Activated CD4-positive, alpha-beta T cell treated with anti-CD3 and anti-CD28 coated beads, Interleukin-2, amount 10 ng/mL, durations not matched to agents 24 days and 14 days (primary cell): ENCODE measurements at regions not wholly inside any gene's neighbourhood (a gene's known extent, or its start where the extent isn't known, plus 50 kb on each side); places are given as distances from the start of the nearest gene placed in this dataset.
A peak's percentile ranks its signal among the peaks of the same experiment; 100 is the strongest.

Experiments used
- DNase-seq: peaks from one replicate; pipeline ENCODE4 v3.0.0; 2022
- H3K27ac Mint-ChIP-seq: one replicate; pipeline ENCODE4 v1.8.0; 2022; ENCODE audit warnings: mild to moderate bottlenecking, mixed read lengths
- H3K27me3 Mint-ChIP-seq: one replicate; pipeline ENCODE4 v1.8.0; 2022; ENCODE audit warnings: mixed read lengths
- H3K36me3 Mint-ChIP-seq: one replicate; pipeline ENCODE4 v1.8.0; 2022; ENCODE audit warnings: low read depth, mild to moderate bottlenecking, mixed read lengths
- H3K4me1 Mint-ChIP-seq: one replicate; pipeline ENCODE4 v1.8.0; 2021; ENCODE audit warnings: mixed read lengths
- H3K4me3 Mint-ChIP-seq: one replicate; pipeline ENCODE4 v1.8.0; 2022; ENCODE audit warnings: mild to moderate bottlenecking, moderate library complexity, mixed read lengths
- H3K9me3 Mint-ChIP-seq: one replicate; pipeline ENCODE4 v1.8.0; 2021; ENCODE audit warnings: mixed read lengths
- intact Hi-C: fragments of 100-400 bp; cut with micrococcal nuclease; formaldehyde crosslinking; loops from one replicate; pipeline ENCODE4 v1.15.1; 2023

GRCh38 chr9:71250581-71250980, 129.2 kb upstream of the TRPM3 start:
- no peak for DNase-seq
- intact Hi-C loops: no loop called here

DNA sequence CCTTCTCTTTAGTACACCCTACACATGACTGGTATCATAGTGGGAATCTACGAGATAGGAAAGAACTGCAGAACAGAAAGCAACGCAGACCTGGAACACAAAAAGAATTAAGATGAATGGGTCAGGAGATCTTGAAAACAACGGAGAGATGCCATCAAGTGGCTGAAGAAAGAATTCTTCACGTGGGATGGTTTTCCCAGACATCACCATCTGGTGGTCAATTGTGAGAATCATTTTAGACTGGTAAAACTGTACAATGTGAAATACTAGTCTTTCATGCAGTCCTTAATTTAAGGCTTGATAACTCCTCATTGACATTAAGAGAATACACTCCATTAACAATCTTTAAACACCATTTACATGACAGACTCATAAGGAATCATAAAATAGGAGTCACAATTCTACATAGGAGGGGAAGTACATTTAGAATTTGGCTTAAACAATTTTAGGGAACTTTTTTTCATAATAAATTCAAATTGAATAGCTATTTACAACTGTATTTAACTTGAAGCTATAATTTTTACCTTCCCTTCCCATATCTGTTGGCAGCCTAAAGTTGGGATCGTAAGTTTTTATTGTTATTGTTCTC, 128.4 kb upstream of the TRPM3 start:
- H3K36me3 Mint-ChIP-seq: no peaks in the 10 kb centered on the region
- no peaks in the 10 kb centered on the region for H3K4me1 Mint-ChIP-seq
- no peak overlapping the region for H3K27ac Mint-ChIP-seq
- H3K27me3 Mint-ChIP-seq: peaks cover 3% of the 10 kb centered on the region
- no peak overlapping the region for H3K4me3 Mint-ChIP-seq
- DNase-seq: peak; percentile 57
- no peaks in the 10 kb centered on the region for H3K9me3 Mint-ChIP-seq
- intact Hi-C loops: loop anchor here (5.0 to 10.0 kb wide), 2 partner anchors 323 to 615 kb away; no protein-coding TSS in a partner anchor

More at GRCh38 chr9:71250581-71250980, 129.2 kb upstream of the TRPM3 start:
- Mint-ChIP-seq H3K27me3 (peaks cover 3% of the 10 kb centered on the region), H3K9me3 (no peaks in the 10 kb centered on the region), H3K27ac (no peak overlapping the region), H3K4me1 (no peaks in the 10 kb centered on the region), H3K4me3 (no peak overlapping the region), H3K36me3 (no peaks in the 10 kb centered on the region)

- DNase-seq: no peak
- no peaks in the 10 kb centered on the region for H3K9me3 Mint-ChIP-seq
- no peak overlapping the region for H3K27ac Mint-ChIP-seq
- intact Hi-C loops: loop anchor here (5.0 to 10.0 kb wide), 2 partner anchors 318 to 611 kb away; no protein-coding TSS in a partner anchor
- H3K36me3 Mint-ChIP-seq: no peaks in the 10 kb centered on the region
- no peaks in the 10 kb centered on the region for H3K4me1 Mint-ChIP-seq
- no peaks in the 10 kb centered on the region for H3K27me3 Mint-ChIP-seq
- H3K4me3 Mint-ChIP-seq: no peak overlapping the region
Measured at GRCh38 chr9:71245651-71246050, 124.2 kb upstream of the TRPM3 start.

- intact Hi-C loops: loop anchor here (10.0 kb wide), 1 partner anchor 609 kb away; no protein-coding TSS in a partner anchor
- DNase-seq: no peak
- H3K4me3 Mint-ChIP-seq: no peak overlapping the region
- no peaks in the 10 kb centered on the region for H3K4me1 Mint-ChIP-seq
- H3K27me3 Mint-ChIP-seq: no peaks in the 10 kb centered on the region
- no peaks in the 10 kb centered on the region for H3K9me3 Mint-ChIP-seq
- H3K36me3 Mint-ChIP-seq: no peaks in the 10 kb centered on the region
- no peak overlapping the region for H3K27ac Mint-ChIP-seq
Measured at GRCh38 chr9:71243951-71244350, 122.5 kb upstream of the TRPM3 start.

- intact Hi-C loops: loop anchor here (10.0 kb wide), 1 partner anchor 607 kb away; no protein-coding TSS in a partner anchor
- Mint-ChIP-seq H3K36me3 (no peaks in the 10 kb centered on the region), H3K4me1 (no peaks in the 10 kb centered on the region), H3K9me3 (no peaks in the 10 kb centered on the region), H3K27ac (no peak overlapping the region), H3K4me3 (no peak overlapping the region), H3K27me3 (no peaks in the 10 kb centered on the region)
- no peak for DNase-seq
Measured at GRCh38 chr9:71242081-71242480, 120.7 kb upstream of the TRPM3 start.

GRCh38 chr9:71237051-71237450, 115.6 kb upstream of the TRPM3 start:
- no peaks in the 10 kb centered on the region for H3K27me3 Mint-ChIP-seq
- no peak overlapping the region for H3K4me3 Mint-ChIP-seq
- H3K27ac Mint-ChIP-seq: no peak overlapping the region
- no peak for DNase-seq
- no peaks in the 10 kb centered on the region for H3K9me3 Mint-ChIP-seq
- intact Hi-C loops: no loop called here
- H3K36me3 Mint-ChIP-seq: no peaks in the 10 kb centered on the region
- H3K4me1 Mint-ChIP-seq: no peaks in the 10 kb centered on the region

DNA sequence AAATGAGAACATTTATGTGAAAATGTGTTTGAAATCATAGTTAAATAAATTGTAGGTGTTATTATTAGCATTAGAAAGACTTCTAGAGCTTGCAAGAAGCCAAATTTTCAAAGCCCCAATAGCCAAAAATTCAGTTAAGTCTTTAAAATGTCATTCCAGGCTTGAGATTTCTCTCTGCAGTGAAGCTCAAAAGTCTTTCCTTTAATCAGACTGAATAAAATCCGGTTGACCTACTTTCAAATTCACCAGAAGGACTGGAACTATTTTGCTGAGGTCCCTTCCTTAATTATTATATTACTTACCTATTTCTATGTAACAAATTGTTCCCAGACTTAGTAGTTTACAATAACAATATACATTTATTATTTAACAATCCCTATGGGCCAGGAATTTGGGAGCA, 112.2 kb upstream of the TRPM3 start:
- intact Hi-C loops: no loop called here
- Mint-ChIP-seq H3K27ac (no peak overlapping the region), H3K27me3 (no peaks in the 10 kb centered on the region), H3K36me3 (no peaks in the 10 kb centered on the region), H3K4me1 (no peaks in the 10 kb centered on the region), H3K9me3 (no peaks in the 10 kb centered on the region), H3K4me3 (no peak overlapping the region)
- DNase-seq: no peak

- Mint-ChIP-seq H3K4me3 (no peak overlapping the region), H3K4me1 (no peaks in the 10 kb centered on the region), H3K27ac (no peak overlapping the region), H3K36me3 (no peaks in the 10 kb centered on the region), H3K27me3 (no peaks in the 10 kb centered on the region), H3K9me3 (no peaks in the 10 kb centered on the region)
- intact Hi-C loops: no loop called here
- DNase-seq: no peak
Measured at GRCh38 chr9:71223953-71224538, 102.6 kb upstream of the TRPM3 start.

DNA sequence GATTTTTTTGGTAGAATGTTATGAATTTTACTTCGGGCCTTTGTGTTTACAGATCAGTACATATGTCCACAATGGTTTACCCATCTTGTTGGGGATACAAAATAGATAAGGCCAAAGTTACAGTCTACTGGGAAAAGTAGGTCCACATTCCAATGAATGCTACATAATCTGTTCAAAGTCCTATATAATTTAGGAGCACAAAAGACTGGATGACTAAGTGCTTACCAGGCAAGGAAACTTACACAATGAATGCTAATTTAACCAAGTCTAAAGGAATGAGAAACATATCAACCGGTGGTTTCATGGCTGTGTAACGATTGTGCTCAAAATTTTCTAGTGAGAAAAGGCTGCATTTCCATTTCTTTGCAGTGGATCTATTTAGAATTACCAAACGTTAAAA, 97.4 kb upstream of the TRPM3 start:
- no peaks in the 10 kb centered on the region for H3K27me3 Mint-ChIP-seq
- no peaks in the 10 kb centered on the region for H3K9me3 Mint-ChIP-seq
- no peak overlapping the region for H3K27ac Mint-ChIP-seq
- H3K36me3 Mint-ChIP-seq: no peaks in the 10 kb centered on the region
- DNase-seq: no peak
- no peak overlapping the region for H3K4me3 Mint-ChIP-seq
- intact Hi-C loops: no loop called here
- no peaks in the 10 kb centered on the region for H3K4me1 Mint-ChIP-seq

GRCh38 chr9:71213633-71214032, 92.2 kb upstream of the TRPM3 start:
- no peaks in the 10 kb centered on the region for H3K27me3 Mint-ChIP-seq

DNA sequence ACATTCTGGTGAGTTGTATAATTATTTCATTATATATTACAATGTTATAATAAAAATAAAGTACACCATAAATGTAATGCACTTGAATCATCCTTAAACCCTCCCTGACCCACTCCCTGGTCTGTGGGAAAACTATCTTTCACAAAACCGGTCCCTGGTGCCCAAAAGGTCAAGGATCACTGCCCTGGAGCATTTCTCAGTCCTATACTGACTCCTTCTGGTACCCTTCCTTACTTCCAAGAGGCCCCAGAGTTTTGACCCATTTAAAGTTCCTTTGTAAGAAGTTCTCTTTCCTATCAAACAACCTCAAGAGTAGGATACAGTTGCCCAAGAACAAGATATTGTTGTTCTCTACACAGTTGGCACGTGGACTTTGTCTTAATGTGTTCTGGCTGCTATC, 88.9 kb upstream of the TRPM3 start:
- Mint-ChIP-seq H3K36me3 (no peaks in the 10 kb centered on the region), H3K9me3 (no peaks in the 10 kb centered on the region), H3K4me3 (no peak overlapping the region), H3K27me3 (no peaks in the 10 kb centered on the region), H3K27ac (no peak overlapping the region), H3K4me1 (no peaks in the 10 kb centered on the region)
- no peak for DNase-seq
- intact Hi-C loops: no loop called here

More at GRCh38 chr9:71213633-71214032, 92.2 kb upstream of the TRPM3 start:
- H3K9me3 Mint-ChIP-seq: no peaks in the 10 kb centered on the region
- H3K4me3 Mint-ChIP-seq: no peak overlapping the region
- no peaks in the 10 kb centered on the region for H3K36me3 Mint-ChIP-seq
- intact Hi-C loops: no loop called here
- H3K4me1 Mint-ChIP-seq: no peaks in the 10 kb centered on the region
- H3K27ac Mint-ChIP-seq: no peak overlapping the region
- DNase-seq: no peak

- Mint-ChIP-seq H3K27me3 (no peaks in the 10 kb centered on the region), H3K4me1 (no peaks in the 10 kb centered on the region), H3K36me3 (no peaks in the 10 kb centered on the region), H3K4me3 (no peak overlapping the region), H3K27ac (no peak overlapping the region), H3K9me3 (no peaks in the 10 kb centered on the region)
- no peak for DNase-seq
- intact Hi-C loops: no loop called here
Measured at GRCh38 chr9:71209890-71210289, 88.5 kb upstream of the TRPM3 start.

- Mint-ChIP-seq H3K27ac (no peak overlapping the region), H3K36me3 (no peaks in the 10 kb centered on the region), H3K9me3 (no peaks in the 10 kb centered on the region), H3K4me3 (no peak overlapping the region), H3K4me1 (no peaks in the 10 kb centered on the region), H3K27me3 (no peaks in the 10 kb centered on the region)
- no peak for DNase-seq
- intact Hi-C loops: no loop called here
Measured at GRCh38 chr9:71202931-71203330, 81.5 kb upstream of the TRPM3 start.

DNA sequence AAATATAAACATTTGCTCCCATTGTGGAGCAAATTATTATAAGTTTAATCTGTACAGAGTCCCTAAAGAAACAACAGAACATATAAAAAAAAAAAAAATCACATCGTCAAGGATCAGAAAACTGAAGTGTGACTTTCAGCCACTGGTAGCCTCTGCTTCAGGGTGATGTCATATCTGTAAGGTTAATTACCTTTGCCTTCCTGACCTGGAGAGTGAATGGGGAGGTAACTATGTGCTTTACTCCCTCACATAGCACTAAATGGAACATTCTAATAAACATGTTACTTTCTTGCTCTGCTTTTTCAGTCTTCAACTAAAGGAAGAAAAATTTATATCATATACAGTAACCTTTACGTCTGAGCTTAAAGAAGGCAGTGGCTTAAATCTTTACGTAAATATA, 70.3 kb upstream of the TRPM3 start:
- Mint-ChIP-seq H3K27ac (no peak overlapping the region), H3K36me3 (no peaks in the 10 kb centered on the region), H3K4me3 (no peak overlapping the region), H3K27me3 (no peaks in the 10 kb centered on the region), H3K4me1 (no peaks in the 10 kb centered on the region), H3K9me3 (no peaks in the 10 kb centered on the region)
- DNase-seq: no peak
- intact Hi-C loops: no loop called here

DNA sequence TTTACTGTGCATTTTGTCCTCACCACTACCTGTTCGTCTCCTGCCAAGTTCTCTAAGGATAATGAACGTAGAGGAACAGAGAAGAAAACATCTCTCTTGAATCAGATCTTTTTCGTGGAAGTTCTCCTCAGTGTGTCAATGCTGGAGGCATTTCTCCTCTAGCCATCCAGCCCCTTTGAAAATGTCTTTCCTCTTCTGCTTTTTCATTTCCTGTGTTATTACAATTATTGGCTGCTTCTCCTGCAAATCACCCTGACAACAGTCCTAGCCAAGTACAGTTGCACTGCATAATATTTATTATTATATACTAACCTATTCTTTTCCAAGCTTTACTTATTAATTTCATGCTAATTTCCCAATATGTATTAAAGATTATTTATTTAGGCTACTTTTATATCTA, 61.8 kb upstream of the TRPM3 start:
- Mint-ChIP-seq H3K4me3 (no peak overlapping the region), H3K27ac (no peak overlapping the region), H3K9me3 (no peaks in the 10 kb centered on the region), H3K27me3 (no peaks in the 10 kb centered on the region), H3K4me1 (no peaks in the 10 kb centered on the region), H3K36me3 (no peaks in the 10 kb centered on the region)
- intact Hi-C loops: no loop called here
- no peak for DNase-seq
